GM19455 (cell line): ENCODE measurements at regions not wholly inside any gene's neighbourhood (a gene's known extent, or its start where the extent isn't known, plus 50 kb on each side); places are given as distances from the start of the nearest gene placed in this dataset.

Experiments
- ATAC-seq: cut with Tn5 transposase; IDR thresholded peaks from one replicate; pipeline ENCODE4 v1.9.1; 2021; ENCODE audit not compliant: unreplicated experiment

GRCh38 chr2:51107841-51108240 lies 75.9 kb upstream of the NRXN1 start:
- ATAC-seq = no peak

GRCh38 chr2:51105811-51106210 lies 73.9 kb upstream of the NRXN1 start:
- ATAC-seq = no peak

GRCh38 chr2:51103205-51103604 lies 71.3 kb upstream of the NRXN1 start:
- no peak for ATAC-seq

- ATAC-seq = no peak
Observed at GRCh38 chr2:51093016-51093415, 61.1 kb upstream of the NRXN1 start.

- ATAC-seq = no peak
Observed at GRCh38 chr2:51085420-51086068, 53.6 kb upstream of the NRXN1 start.

GRCh38 chr2:51084750-51085149 lies 52.8 kb upstream of the NRXN1 start:
- no peak for ATAC-seq
